ENCODE measurements at regions not wholly inside any gene's neighbourhood (a gene's known extent, or its start where the extent isn't known, plus 50 kb on each side); places are given as distances from the start of the nearest gene placed in this dataset.

GRCh38 chr21:27326301-27326700 is 359.4 kb upstream of the ADAMTS5 start:
- TF ChIP-seq ZFP91 (CRISPR knock-in tag; IDR thresholded peaks at IDR 0.05) (no peak), TGIF2 (CRISPR knock-in tag; IDR thresholded peaks at IDR 0.05) (no peak), POLR2AphosphoS5 (IDR thresholded peaks at IDR 0.05; ENCODE audit: control insufficient read depth, insufficient read depth, low read depth, low read length) (no peak), CEBPZ (IDR thresholded peaks at IDR 0.05; ENCODE audit: borderline replicate concordance, low read depth, low read length) (no peak), KLF16 (IDR thresholded peaks at IDR 0.05) (no peak), USF2 (CRISPR knock-in tag; IDR thresholded peaks at IDR 0.05) (no peak), CTCF (IDR thresholded peaks at IDR 0.05 in 2 of 3, conservative IDR thresholded peaks at IDR 0.05 in 1 of 3; ENCODE audit: insufficient read depth in 2 of 3, low read depth in 1 of 3, low read length in 3 of 3) (no peak), ELF4 (CRISPR knock-in tag; IDR thresholded peaks at IDR 0.05) (no peak)
